ENCODE measurements at regions not wholly inside any gene's neighbourhood (a gene's known extent, or its start where the extent isn't known, plus 50 kb on each side); places are given as distances from the start of the nearest gene placed in this dataset.

GRCh38 chr18:78538669-78539440, 440.8 kb upstream of the SALL3 start:
- in situ Hi-C loops (cut with HindIII; ENCODE audit: low sequenced_read_pairs): no loop called here
- DNase-seq (ENCODE audit: low read depth): no peak
- TF ChIP-seq CTCF (IDR thresholded peaks at IDR 0.05; ENCODE audit: low read depth, low read length, missing control alignments): no peak
- no peak overlapping the region for H3K4me3 ChIP-seq (ENCODE audit: low read depth, low read length)

- TF ChIP-seq CTCF (IDR thresholded peaks at IDR 0.05; ENCODE audit: low read depth, low read length, missing control alignments): no peak
- no peak overlapping the region for H3K4me3 ChIP-seq (ENCODE audit: low read depth, low read length)
- in situ Hi-C loops (cut with HindIII; ENCODE audit: low sequenced_read_pairs): loop anchor here (5.0 kb wide), 1 partner anchor 101 kb away; no protein-coding TSS in a partner anchor
These were observed 438.7 kb upstream of the SALL3 start for GRCh38 chr18:78540636-78541529.

DNA sequence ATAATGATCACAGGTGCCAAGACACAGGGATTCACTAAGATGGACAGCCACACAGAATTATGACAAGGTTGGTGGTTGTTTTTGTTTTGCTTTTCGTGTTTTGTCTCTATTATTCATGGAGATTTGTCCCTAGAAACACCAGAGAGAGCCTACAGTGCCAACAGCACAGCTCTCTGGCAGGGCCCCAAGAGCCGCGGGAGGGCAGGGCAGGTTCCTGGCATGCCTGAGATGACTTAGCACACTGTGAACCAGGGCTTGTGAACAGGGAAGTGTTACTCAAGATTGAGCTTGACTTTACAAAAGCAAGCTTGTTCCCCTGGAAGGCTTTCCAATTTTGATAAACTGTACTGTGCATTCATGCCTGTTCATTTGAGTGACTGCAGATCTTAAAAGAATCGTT, 437.4 kb upstream of the SALL3 start:
- no peak for DNase-seq (ENCODE audit: low read depth)
- in situ Hi-C loops (cut with HindIII; ENCODE audit: low sequenced_read_pairs): loop anchor here (5.0 kb wide), 1 partner anchor 100 kb away; no protein-coding TSS in a partner anchor
- TF ChIP-seq CTCF (IDR thresholded peaks at IDR 0.05; ENCODE audit: low read depth, low read length, missing control alignments): no peak
- H3K4me3 ChIP-seq (ENCODE audit: low read depth, low read length): no peak overlapping the region

More at GRCh38 chr18:78540636-78541529, 438.7 kb upstream of the SALL3 start:
- DNase-seq (ENCODE audit: low read depth): no peak

DNA sequence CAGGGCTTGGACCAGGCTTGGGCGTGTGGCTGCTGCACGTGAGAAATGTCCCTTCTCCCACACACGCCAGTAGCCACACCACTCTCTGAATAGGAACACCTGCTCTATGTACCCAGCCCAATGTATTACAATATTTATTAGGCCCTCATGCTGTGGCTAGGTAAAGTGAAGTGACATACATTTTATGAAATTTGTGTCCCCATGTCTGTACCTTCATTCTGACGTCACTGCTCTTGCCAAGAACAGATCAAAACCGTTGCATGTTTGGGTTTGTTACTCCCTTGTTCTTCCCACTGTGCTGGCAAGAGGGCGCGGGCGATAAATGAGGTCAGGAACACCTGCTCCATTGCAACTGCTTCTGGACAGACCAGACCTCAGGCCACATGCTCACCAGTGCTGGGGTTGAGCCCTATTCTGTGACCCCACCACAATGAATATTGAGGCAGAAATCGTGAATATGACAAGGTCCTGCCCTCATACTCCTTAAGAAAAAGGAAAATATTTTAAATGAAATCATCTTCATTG, 436.4 kb upstream of the SALL3 start:
- TF ChIP-seq CTCF (IDR thresholded peaks at IDR 0.05; ENCODE audit: low read depth, low read length, missing control alignments): no peak
- no peak overlapping the region for H3K4me3 ChIP-seq (ENCODE audit: low read depth, low read length)
- DNase-seq (ENCODE audit: low read depth): no peak
- in situ Hi-C loops (cut with HindIII; ENCODE audit: low sequenced_read_pairs): loop anchor here (5.0 kb wide), 1 partner anchor 99 kb away; no protein-coding TSS in a partner anchor

- no peak for DNase-seq (ENCODE audit: low read depth)
- no peak overlapping the region for H3K4me3 ChIP-seq (ENCODE audit: low read depth, low read length)
- in situ Hi-C loops (cut with HindIII; ENCODE audit: low sequenced_read_pairs): no loop called here
- no peak for TF ChIP-seq CTCF (IDR thresholded peaks at IDR 0.05; ENCODE audit: low read depth, low read length, missing control alignments)
These were observed 433.3 kb upstream of the SALL3 start for GRCh38 chr18:78546281-78546680.

DNA sequence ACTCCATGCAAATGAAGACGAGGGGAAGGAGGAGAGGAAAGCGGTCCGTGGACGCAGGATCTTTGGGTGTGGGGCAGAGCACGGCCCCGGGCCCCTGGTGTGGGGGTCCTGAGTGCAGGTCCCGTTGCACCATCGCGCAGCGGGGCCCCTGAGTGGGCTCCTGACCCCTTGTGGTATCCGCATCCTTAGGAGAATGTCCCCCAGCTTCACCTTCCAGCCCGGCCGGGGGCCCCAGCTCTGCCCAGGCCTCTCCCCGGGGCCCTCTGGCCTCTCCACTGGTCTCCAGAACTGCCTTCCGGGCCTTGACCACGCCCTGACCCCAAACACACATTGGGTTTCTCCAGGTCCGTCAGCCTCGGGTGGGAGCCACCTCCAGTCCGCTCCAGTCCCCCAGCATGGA, 431.8 kb upstream of the SALL3 start:
- no peak overlapping the region for H3K4me3 ChIP-seq (ENCODE audit: low read depth, low read length)
- TF ChIP-seq CTCF (IDR thresholded peaks at IDR 0.05; ENCODE audit: low read depth, low read length, missing control alignments): no peak
- in situ Hi-C loops (cut with HindIII; ENCODE audit: low sequenced_read_pairs): no loop called here
- DNase-seq (ENCODE audit: low read depth): no peak

Data from astrocyte of the cerebellum (primary cell).